Kasumi-1 (cell line): ENCODE measurements at regions not wholly inside any gene's neighbourhood (a gene's known extent, or its start where the extent isn't known, plus 50 kb on each side); places are given as distances from the start of the nearest gene placed in this dataset.

ENCODE experiments used
- DNase-seq, 2 experiments: peaks; one replicate each; lab custom pipeline; 2025; lab: John Stamatoyannopoulos, UW

- DNase-seq = no peak
These were observed 134.2 kb upstream of the ZNF648 start for GRCh38 chr1:182195733-182196132.

- DNase-seq = no peak
These were observed 132.5 kb upstream of the ZNF648 start for GRCh38 chr1:182193908-182194550.

- no peak for DNase-seq
These were observed 131.5 kb upstream of the ZNF648 start for GRCh38 chr1:182192966-182193365.

- DNase-seq = no peak
These were observed 130.7 kb upstream of the ZNF648 start for GRCh38 chr1:182192215-182192614.

- DNase-seq = no peak
These were observed 130.0 kb upstream of the ZNF648 start for GRCh38 chr1:182191381-182192115.

- DNase-seq = no peak
These were observed 128.1 kb upstream of the ZNF648 start for GRCh38 chr1:182189535-182190066.

- no peak for DNase-seq
These were observed 125.2 kb upstream of the ZNF648 start for GRCh38 chr1:182186757-182187146.

- no peak for DNase-seq
These were observed 124.6 kb upstream of the ZNF648 start for GRCh38 chr1:182185842-182186756.

GRCh38 chr1:182185136-182185535 is 123.6 kb upstream of the ZNF648 start:
- DNase-seq = no peak

- DNase-seq = no peak
These were observed 122.1 kb upstream of the ZNF648 start for GRCh38 chr1:182183606-182184005.

GRCh38 chr1:182182311-182182710 is 120.8 kb upstream of the ZNF648 start:
- DNase-seq = no peak

GRCh38 chr1:182181167-182181572 is 119.7 kb upstream of the ZNF648 start:
- DNase-seq = no peak

GRCh38 chr1:182175361-182175931 is 113.9 kb upstream of the ZNF648 start:
- DNase-seq = peak; percentile 45 to 55

GRCh38 chr1:182174513-182174855 is 113.0 kb upstream of the ZNF648 start:
- DNase-seq = no peak

- no peak for DNase-seq
These were observed 112.4 kb upstream of the ZNF648 start for GRCh38 chr1:182173808-182174512.

GRCh38 chr1:182172699-182173098 is 111.2 kb upstream of the ZNF648 start:
- no peak for DNase-seq

- DNase-seq = no peak
These were observed 109.5 kb upstream of the ZNF648 start for GRCh38 chr1:182170891-182171461.

- DNase-seq = no peak
These were observed 107.7 kb upstream of the ZNF648 start for GRCh38 chr1:182169203-182169602.

GRCh38 chr1:182166750-182167149 is 105.2 kb upstream of the ZNF648 start:
- no peak for DNase-seq

- no peak for DNase-seq
These were observed 104.8 kb upstream of the ZNF648 start for GRCh38 chr1:182166321-182166720.

- DNase-seq = no peak
These were observed 102.8 kb upstream of the ZNF648 start for GRCh38 chr1:182164273-182164672.
